GM12878 (cell line): ENCODE measurements at regions not wholly inside any gene's neighbourhood (a gene's known extent, or its start where the extent isn't known, plus 50 kb on each side); places are given as distances from the start of the nearest gene placed in this dataset.

Source experiments
- ATAC-seq: fragments of 200-7000 bp; cut with Tn5 transposase; 3 replicates; pipeline ENCODE4 v1.9.1; 2020; ENCODE audit warnings: mild to moderate bottlenecking, moderate library complexity
- BruUV-seq: library from RNA; stranded (reverse); fragments of 400-500 nt; replicated peaks from 2 replicates; lab custom pipeline; 2021; lab: Mats Ljungman, UMichigan
- CTCF ChIA-PET: fragments of 300-600 bp; sonication (Branson Sonifier 250); formaldehyde crosslinking; extraction: SDS; loops from one replicate; lab custom pipeline; 2021; ENCODE audit warnings: inconsistent platforms; lab: Yijun Ruan, JAX
- POLR2A ChIA-PET: fragments of 350-600 bp; formaldehyde crosslinking; extraction: SDS; loops from one replicate; lab custom pipeline; 2021; ENCODE audit warnings: inconsistent platforms; lab: Charles Lee
- RAD21 ChIA-PET: fragments of 300-600 bp; sonication (Branson Sonifier 250); formaldehyde crosslinking; loops from one replicate; lab custom pipeline; 2023; ENCODE audit warnings: antibody characterized with exemption; ENCODE audit not compliant: unreplicated experiment; lab: Charles Lee
- SMC1A ChIA-PET: fragments of 300-600 bp; sonication (Branson Sonifier 250); formaldehyde crosslinking; loops from one replicate; lab custom pipeline; 2023; ENCODE audit not compliant: unreplicated experiment, uncharacterized antibody; lab: Charles Lee
- DNase-seq: peaks from one replicate; pipeline ENCODE4 v3.0.0-alpha.2; 2011; ENCODE audit warnings: low read depth, low spot score
- FAIRE-seq: peaks from 3 replicates; lab custom pipeline; 2011; peaks lifted over from hg19 to GRCh38; lab: Jason Lieb, UNC
- H2AFZ ChIP-seq: 2 replicates; pipeline ENCODE4 v1.6.0; 2011; ENCODE audit warnings: low read depth, low read length, control low read depth; ENCODE audit not compliant: control insufficient read depth
- H3K27ac ChIP-seq: 2 replicates; pipeline ENCODE4 v1.5.1; 2011; ENCODE audit warnings: control low read depth; ENCODE audit not compliant: control insufficient read depth, insufficient read depth
- H3K27me3 ChIP-seq, 2 experiments: replicated peaks in 1 of 2; 2 replicates each; pipeline versions ENCODE4 v1.6.0 to v1.6.1; 2011; ENCODE audit warnings: low read length in 1 of 2; ENCODE audit not compliant: control insufficient read depth in 2 of 2, insufficient read depth in 2 of 2
- H3K36me3 ChIP-seq, 2 experiments: 2 replicates each; pipeline ENCODE4 v1.5.1; 2011; ENCODE audit warnings: low read length in 1 of 2; ENCODE audit not compliant: control insufficient read depth in 2 of 2, insufficient read depth in 2 of 2
- H3K4me1 ChIP-seq: 2 replicates; pipeline ENCODE4 v1.6.1; 2011; ENCODE audit warnings: mild to moderate bottlenecking, low read length, moderate library complexity, mixed read lengths; ENCODE audit not compliant: control insufficient read depth, insufficient read depth
- H3K4me2 ChIP-seq: 2 replicates; pipeline ENCODE4 v1.6.0; 2011; ENCODE audit warnings: control low read depth; ENCODE audit not compliant: control insufficient read depth, insufficient read depth
- H3K4me3 ChIP-seq: fragments of 200-600 bp; sonication (generic); 2 replicates; pipeline ENCODE4 v1.5.1; 2016
- H3K79me2 ChIP-seq: 2 replicates; pipeline ENCODE4 v1.6.0; 2011; ENCODE audit warnings: low read length; ENCODE audit not compliant: control insufficient read depth, insufficient read depth
- H3K9ac ChIP-seq: 2 replicates; pipeline ENCODE4 v1.8.0; 2011; ENCODE audit warnings: low read length, control low read depth, mixed read lengths; ENCODE audit not compliant: control insufficient read depth, insufficient read depth
- H3K9me3 ChIP-seq: replicated peaks from 3 replicates; pipeline ENCODE4 v1.5.1; 2011; ENCODE audit warnings: mild to moderate bottlenecking, low read length; ENCODE audit not compliant: control insufficient read depth, insufficient read depth
- H4K20me1 ChIP-seq: 2 replicates; pipeline ENCODE4 v1.6.0; 2011; ENCODE audit not compliant: control insufficient read depth, insufficient read depth
- ASH2L ChIP-seq: fragments of 300-600, 200-600 bp; sonication (generic); IDR thresholded peaks from 2 replicates; pipeline ENCODE4 v1.6.1; 2017; ENCODE audit warnings: low read depth, mild to moderate bottlenecking, borderline replicate concordance
- CBX3 ChIP-seq: fragments of 200-600 bp; sonication (generic); IDR thresholded peaks from 2 replicates; pipeline ENCODE4 v1.6.1; 2016; ENCODE audit warnings: low read depth, borderline replicate concordance
- CBX5 ChIP-seq: sonication (generic); IDR thresholded peaks from 2 replicates; pipeline ENCODE4 v1.6.1; 2016; ENCODE audit warnings: low read depth, moderate library complexity, mild to moderate bottlenecking, inconsistent platforms
- FOS ChIP-seq: IDR thresholded peaks from 3 replicates; pipeline ENCODE4 v1.6.1; 2011; ENCODE audit warnings: borderline replicate concordance; ENCODE audit not compliant: insufficient read length; ENCODE audit errors: extremely low read depth
- HSF1 ChIP-seq: fragments of 150-350 bp; IDR thresholded peaks from 2 replicates; pipeline ENCODE4 v1.6.1; 2014; ENCODE audit warnings: mild to moderate bottlenecking, low read depth, low read length
- KAT2A ChIP-seq: conservative IDR thresholded peaks from 2 replicates; pipeline ENCODE4 v1.6.1; 2011; ENCODE audit warnings: low read depth, low read length; ENCODE audit not compliant: control insufficient read depth
- KDM1A ChIP-seq: fragments of 200-600 bp; sonication (generic); IDR thresholded peaks from 2 replicates; pipeline ENCODE4 v1.6.1; 2016; ENCODE audit warnings: borderline replicate concordance
- KLF5 ChIP-seq: fragments of 450-650 bp; IDR thresholded peaks from 2 replicates; pipeline ENCODE4 v1.6.1; 2014; ENCODE audit warnings: mild to moderate bottlenecking; ENCODE audit not compliant: partially characterized antibody
- NR2C1 ChIP-seq: fragments of 450-650 bp; IDR thresholded peaks from 2 replicates; pipeline ENCODE4 v1.6.1; 2017; ENCODE audit warnings: antibody characterized with exemption, mild to moderate bottlenecking, moderate library complexity
- SIX5 ChIP-seq: IDR thresholded peaks from 2 replicates; pipeline ENCODE4 v1.6.1; 2011; ENCODE audit warnings: mild to moderate bottlenecking, low read depth, low read length, moderate library complexity; ENCODE audit not compliant: severe bottlenecking
- TARDBP ChIP-seq: IDR thresholded peaks from 2 replicates; pipeline ENCODE4 v1.6.1; 2016; ENCODE audit warnings: borderline replicate concordance
- ZBTB40 ChIP-seq: fragments of 450-650 bp; IDR thresholded peaks from 2 replicates; pipeline ENCODE4 v1.6.1; 2016; ENCODE audit warnings: mild to moderate bottlenecking, moderate library complexity, borderline replicate concordance
- ZNF24 ChIP-seq: fragments of 450-650 bp; IDR thresholded peaks from 2 replicates; pipeline ENCODE4 v1.6.1; 2017; ENCODE audit warnings: antibody characterized with exemption, mild to moderate bottlenecking
- ZNF384 ChIP-seq: IDR thresholded peaks from 2 replicates; pipeline ENCODE4 v1.6.1; 2012; ENCODE audit warnings: low read depth, mild to moderate bottlenecking, low read length, improper control_type of control experiment, borderline replicate concordance
- WGBS: methylation state at CpG from one replicate; pipeline ENCODE4 v1.1.6; 2016; ENCODE audit warnings: low lambda C conversion rate; ENCODE audit not compliant: insufficient replicate concordance, insufficient coverage; ENCODE audit errors: missing lambda C conversion rate; 5-methylcytosine and 5-hydroxymethylcytosine counted together
- in situ Hi-C: fragments of 300-500 bp; cut with MboI; formaldehyde crosslinking; loops from 9 replicates; pipeline ENCODE4 v1.14.3; 2018; ENCODE audit warnings: mixed read lengths
- intact Hi-C: fragments of 100-400 bp; cut with micrococcal nuclease; formaldehyde crosslinking; loops from one replicate; pipeline ENCODE4 v1.14.2; 2022; ENCODE audit not compliant: unreplicated experiment
- TF ChIP-seq, protein P1 (sequence below): fragments of 450-650 bp; IDR thresholded peaks from 2 replicates; pipeline ENCODE4 v1.6.1; 2016; ENCODE audit warnings: mild to moderate bottlenecking
- TF ChIP-seq, protein P2 (sequence below): fragments of 450-650 bp; formaldehyde crosslinking; IDR thresholded peaks from 2 replicates; pipeline ENCODE4 v1.4.0; 2022; ENCODE audit warnings: mild to moderate bottlenecking, moderate library complexity

GRCh38 chr21:35933466-35933865 is 126.9 kb downstream of the SETD4 start:
- TF ChIP-seq ASH2L (no peak), SIX5 (no peak), CBX5 (no peak), KLF5 (no peak), KAT2A (no peak), TARDBP (no peak), KDM1A (no peak), HSF1 (no peak), FOS (no peak), ZNF384 (no peak), ZNF24 (no peak), CBX3 (no peak), ZBTB40 (no peak), NR2C1 (no peak)
- TF ChIP-seq, protein P1, sequence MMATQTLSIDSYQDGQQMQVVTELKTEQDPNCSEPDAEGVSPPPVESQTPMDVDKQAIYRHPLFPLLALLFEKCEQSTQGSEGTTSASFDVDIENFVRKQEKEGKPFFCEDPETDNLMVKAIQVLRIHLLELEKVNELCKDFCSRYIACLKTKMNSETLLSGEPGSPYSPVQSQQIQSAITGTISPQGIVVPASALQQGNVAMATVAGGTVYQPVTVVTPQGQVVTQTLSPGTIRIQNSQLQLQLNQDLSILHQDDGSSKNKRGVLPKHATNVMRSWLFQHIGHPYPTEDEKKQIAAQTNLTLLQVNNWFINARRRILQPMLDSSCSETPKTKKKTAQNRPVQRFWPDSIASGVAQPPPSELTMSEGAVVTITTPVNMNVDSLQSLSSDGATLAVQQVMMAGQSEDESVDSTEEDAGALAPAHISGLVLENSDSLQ: no peak
- TF ChIP-seq, protein P2, sequence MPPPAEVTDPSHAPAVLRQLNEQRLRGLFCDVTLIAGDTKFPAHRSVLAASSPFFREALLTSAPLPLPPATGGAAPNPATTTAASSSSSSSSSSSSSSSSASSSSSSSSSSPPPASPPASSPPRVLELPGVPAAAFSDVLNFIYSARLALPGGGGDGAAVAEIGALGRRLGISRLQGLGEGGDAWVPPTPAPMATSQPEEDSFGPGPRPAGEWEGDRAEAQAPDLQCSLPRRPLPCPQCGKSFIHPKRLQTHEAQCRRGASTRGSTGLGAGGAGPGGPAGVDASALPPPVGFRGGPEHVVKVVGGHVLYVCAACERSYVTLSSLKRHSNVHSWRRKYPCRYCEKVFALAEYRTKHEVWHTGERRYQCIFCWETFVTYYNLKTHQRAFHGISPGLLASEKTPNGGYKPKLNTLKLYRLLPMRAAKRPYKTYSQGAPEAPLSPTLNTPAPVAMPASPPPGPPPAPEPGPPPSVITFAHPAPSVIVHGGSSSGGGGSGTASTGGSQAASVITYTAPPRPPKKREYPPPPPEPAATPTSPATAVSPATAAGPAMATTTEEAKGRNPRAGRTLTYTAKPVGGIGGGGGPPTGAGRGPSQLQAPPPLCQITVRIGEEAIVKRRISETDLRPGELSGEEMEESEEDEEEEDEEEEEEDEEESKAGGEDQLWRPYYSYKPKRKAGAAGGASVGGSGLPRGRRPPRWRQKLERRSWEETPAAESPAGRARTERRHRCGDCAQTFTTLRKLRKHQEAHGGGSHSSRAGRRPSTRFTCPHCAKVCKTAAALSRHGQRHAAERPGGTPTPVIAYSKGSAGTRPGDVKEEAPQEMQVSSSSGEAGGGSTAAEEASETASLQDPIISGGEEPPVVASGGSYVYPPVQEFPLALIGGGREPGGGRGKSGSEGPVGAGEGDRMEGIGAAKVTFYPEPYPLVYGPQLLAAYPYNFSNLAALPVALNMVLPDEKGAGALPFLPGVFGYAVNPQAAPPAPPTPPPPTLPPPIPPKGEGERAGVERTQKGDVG: no peak
- Histone ChIP-seq H3K9me3 (no peaks in the 10 kb centered on the region), H3K9ac (no peak overlapping the region), H3K4me3 (no peak overlapping the region), H4K20me1 (no peaks in the 10 kb centered on the region), H3K27me3 (no peaks in the 10 kb centered on the region), H2AFZ (no peak overlapping the region), H3K36me3 (no peaks in the 10 kb centered on the region), H3K4me1 (peaks cover 12% of the 10 kb centered on the region), H3K27ac (no peak overlapping the region), H3K4me2 (no peak overlapping the region), H3K79me2 (no peaks in the 10 kb centered on the region)
- in situ Hi-C loops (no loop called here), intact Hi-C loops (no loop called here)
- BruUV-seq: no TSS peak
- WGBS: 0% methylated on average over 3 of the region's 3 CpGs
- ChIA-PET POLR2A (no interaction called here), RAD21 (no interaction called here), CTCF (interaction anchor here (0.7 to 1.1 kb wide), 3 partner anchors 17 to 179 kb away, joined by 3 to 4 read pairs (median 3); no protein-coding TSS in a partner anchor), SMC1A (interaction anchor here (1.1 to 1.6 kb wide), 3 partner anchors 14 to 39 kb away, joined by 3 read pairs; no protein-coding TSS in a partner anchor)
- DNase-seq (no peak), ATAC-seq (no peak), FAIRE-seq (no peak)
